Hematopoietic multipotent progenitor cell (in vitro differentiated cells): ENCODE measurements at regions not wholly inside any gene's neighbourhood (a gene's known extent, or its start where the extent isn't known, plus 50 kb on each side); places are given as distances from the start of the nearest gene placed in this dataset.

Experiments
- DNase-seq, 3 donors: peaks; one replicate each; pipeline ENCODE4 v3.0.0-alpha.2; 2011 to 2015; ENCODE audit warnings: low read depth in 2 of 3, low spot score in 2 of 3

GRCh38 chr9:134214386-134214765 is 50.0 kb upstream of the RNU6ATAC start:
- no peak for DNase-seq

- no peak for DNase-seq
Observed at GRCh38 chr9:134214766-134215419, 50.5 kb upstream of the RNU6ATAC start.

GRCh38 chr9:134215420-134215698 is 51.0 kb upstream of the RNU6ATAC start:
- no peak for DNase-seq

GRCh38 chr9:134215699-134216448 is 51.5 kb upstream of the RNU6ATAC start:
- DNase-seq: peak in 2 of 3 donors; percentile 21 to 43

- no peak for DNase-seq
Observed at GRCh38 chr9:134216449-134216951, 52.1 kb upstream of the RNU6ATAC start.

GRCh38 chr9:134216961-134217360 is 52.6 kb upstream of the RNU6ATAC start:
- no peak for DNase-seq

- DNase-seq: peak in 1 of 3 donors; percentile 46
Observed at GRCh38 chr9:134217431-134218210, 53.3 kb upstream of the RNU6ATAC start.

GRCh38 chr9:134218230-134218629 is 53.9 kb upstream of the RNU6ATAC start:
- no peak for DNase-seq

- no peak for DNase-seq
Observed at GRCh38 chr9:134219646-134220060, 55.3 kb upstream of the RNU6ATAC start.

GRCh38 chr9:134220311-134220710 is 55.9 kb upstream of the RNU6ATAC start:
- DNase-seq: no peak

GRCh38 chr9:134221273-134222017 is 57.1 kb upstream of the RNU6ATAC start:
- DNase-seq: no peak

- no peak for DNase-seq
Observed at GRCh38 chr9:134222018-134222573, 57.7 kb upstream of the RNU6ATAC start.

GRCh38 chr9:134223091-134223490 is 58.7 kb upstream of the RNU6ATAC start:
- no peak for DNase-seq

- DNase-seq: no peak
Observed at GRCh38 chr9:134223591-134224122, 59.3 kb upstream of the RNU6ATAC start.

GRCh38 chr9:134224127-134224526 is 59.8 kb upstream of the RNU6ATAC start:
- no peak for DNase-seq

- no peak for DNase-seq
Observed at GRCh38 chr9:134224567-134225093, 60.3 kb upstream of the RNU6ATAC start.

GRCh38 chr9:134225186-134225585 is 60.8 kb upstream of the RNU6ATAC start:
- DNase-seq: no peak

- DNase-seq: no peak
Observed at GRCh38 chr9:134225816-134226215, 61.5 kb upstream of the RNU6ATAC start.

- DNase-seq: no peak
Observed at GRCh38 chr9:134226221-134226930, 62.0 kb upstream of the RNU6ATAC start.
